ENCODE measurements at regions not wholly inside any gene's neighbourhood (a gene's known extent, or its start where the extent isn't known, plus 50 kb on each side); places are given as distances from the start of the nearest gene placed in this dataset.

DNA sequence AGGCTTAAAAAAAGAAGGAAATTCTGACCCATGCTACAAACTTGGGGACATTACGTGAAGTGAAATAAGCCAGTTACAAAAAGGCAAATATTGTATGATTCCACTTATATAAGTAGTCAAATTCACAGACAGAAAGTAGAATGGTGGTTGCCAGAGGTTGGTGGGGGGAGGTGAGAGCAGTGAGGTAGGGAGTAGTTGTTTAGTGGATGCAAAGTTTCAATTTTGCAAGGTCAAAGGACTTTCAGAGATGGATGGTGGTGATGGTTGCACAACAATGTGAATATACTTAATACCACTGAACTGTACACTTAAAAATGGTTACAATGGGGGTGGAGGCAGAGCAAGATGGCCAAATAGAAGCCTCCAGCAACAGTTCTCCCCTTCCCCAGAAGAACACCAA lies 86.2 kb upstream of the PLXNC1 start:
- Mint-ChIP-seq H3K4me3 (no peak overlapping the region), H3K9me3 (peaks cover 5% of the 10 kb centered on the region), H3K36me3 (ENCODE audit: insufficient read depth) (peaks cover 2% of the 10 kb centered on the region), H3K27ac (ENCODE audit: low read depth) (no peak overlapping the region), H3K4me1 (no peaks in the 10 kb centered on the region), H3K27me3 (peaks cover 54% of the 10 kb centered on the region)
- DNase-seq (ENCODE audit: low spot score in 2 of 2) (no peak), ATAC-seq (replicated peaks; ENCODE audit: extremely low read depth, poor library complexity, severe bottlenecking) (no peak)

- no peak overlapping the region for H3K4me3 Mint-ChIP-seq
- no peak overlapping the region for H3K27ac Mint-ChIP-seq (ENCODE audit: low read depth)
- peaks cover 5% of the 10 kb centered on the region for H3K9me3 Mint-ChIP-seq
- DNase-seq (ENCODE audit: low spot score in 2 of 2): no peak
- H3K27me3 Mint-ChIP-seq: peaks cover 60% of the 10 kb centered on the region
- H3K4me1 Mint-ChIP-seq: no peaks in the 10 kb centered on the region
- H3K36me3 Mint-ChIP-seq (ENCODE audit: insufficient read depth): peaks cover 2% of the 10 kb centered on the region
- ATAC-seq (replicated peaks; ENCODE audit: extremely low read depth, poor library complexity, severe bottlenecking): no peak
Observed at GRCh38 chr12:94062796-94063635, 85.4 kb upstream of the PLXNC1 start.

DNA sequence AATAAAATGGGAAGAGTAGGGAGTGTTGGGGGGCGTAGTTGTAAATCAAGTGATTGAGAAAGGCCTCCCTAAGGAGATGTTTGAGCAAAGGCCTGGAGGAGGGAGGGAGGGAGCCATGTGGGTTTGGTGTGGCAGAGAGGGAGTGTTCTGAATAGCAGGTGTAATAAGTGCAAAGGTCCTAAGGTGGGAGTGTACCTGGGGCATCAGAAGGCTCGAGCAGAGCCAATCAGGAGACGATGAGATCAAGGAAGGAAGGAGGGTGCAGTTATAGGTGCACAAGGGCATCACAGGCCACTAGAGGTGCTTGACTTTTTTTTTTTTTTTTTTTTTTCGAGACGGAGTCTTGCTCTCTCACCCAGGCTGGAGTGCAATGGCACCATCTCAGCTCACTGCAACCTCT lies 77.9 kb upstream of the PLXNC1 start:
- H3K27ac Mint-ChIP-seq (ENCODE audit: low read depth): no peak overlapping the region
- no peaks in the 10 kb centered on the region for H3K9me3 Mint-ChIP-seq
- no peak overlapping the region for H3K4me3 Mint-ChIP-seq
- ATAC-seq (replicated peaks; ENCODE audit: extremely low read depth, poor library complexity, severe bottlenecking) (no peak), DNase-seq (ENCODE audit: low spot score in 2 of 2) (no peak)
- peaks cover 5% of the 10 kb centered on the region for H3K4me1 Mint-ChIP-seq
- peaks cover 3% of the 10 kb centered on the region for H3K36me3 Mint-ChIP-seq (ENCODE audit: insufficient read depth)
- H3K27me3 Mint-ChIP-seq: peaks cover 38% of the 10 kb centered on the region

GRCh38 chr12:94071258-94071657 lies 77.1 kb upstream of the PLXNC1 start:
- no peak overlapping the region for H3K4me3 Mint-ChIP-seq

DNA sequence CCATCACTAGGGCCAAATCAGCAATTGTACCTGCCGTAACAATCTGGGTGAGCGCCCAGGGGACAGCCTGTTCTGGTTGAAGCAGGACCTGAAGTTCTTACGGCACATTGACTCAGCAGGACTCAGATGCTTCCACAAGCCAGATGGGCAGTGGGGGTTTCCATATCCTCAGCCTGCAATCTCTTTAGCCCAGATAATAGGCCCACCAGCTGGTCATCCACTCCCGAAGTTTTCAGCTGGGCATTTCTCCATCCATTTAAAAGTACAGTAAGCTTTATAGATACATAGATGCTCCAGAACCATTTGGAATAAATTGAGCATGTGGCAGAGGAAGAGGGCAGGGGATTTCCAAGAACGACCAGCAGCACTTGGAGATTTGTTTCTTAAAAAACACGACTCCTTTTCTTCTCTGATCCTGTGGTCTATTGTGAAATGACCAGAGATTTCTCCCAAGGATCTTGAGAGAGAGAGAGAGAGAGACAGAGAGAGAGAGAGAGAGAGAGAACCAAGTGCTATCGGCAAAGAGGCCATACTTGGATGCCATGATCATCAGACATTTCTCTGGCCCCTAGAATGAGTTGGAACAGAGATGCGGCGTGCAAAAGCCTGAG lies 74.8 kb upstream of the PLXNC1 start:
- Mint-ChIP-seq H3K36me3 (ENCODE audit: insufficient read depth) (peaks cover 2% of the 10 kb centered on the region), H3K9me3 (no peaks in the 10 kb centered on the region), H3K27me3 (peaks cover 41% of the 10 kb centered on the region), H3K4me3 (no peak overlapping the region), H3K4me1 (peaks cover 5% of the 10 kb centered on the region), H3K27ac (ENCODE audit: low read depth) (no peak overlapping the region)
- DNase-seq (ENCODE audit: low spot score in 2 of 2) (no peak), ATAC-seq (replicated peaks; ENCODE audit: extremely low read depth, poor library complexity, severe bottlenecking) (no peak)

More at GRCh38 chr12:94071258-94071657, 77.1 kb upstream of the PLXNC1 start:
- H3K4me1 Mint-ChIP-seq: peaks cover 5% of the 10 kb centered on the region
- no peak for DNase-seq (ENCODE audit: low spot score in 2 of 2)
- peaks cover 3% of the 10 kb centered on the region for H3K36me3 Mint-ChIP-seq (ENCODE audit: insufficient read depth)
- no peak for ATAC-seq (replicated peaks; ENCODE audit: extremely low read depth, poor library complexity, severe bottlenecking)
- peaks cover 38% of the 10 kb centered on the region for H3K27me3 Mint-ChIP-seq
- H3K27ac Mint-ChIP-seq (ENCODE audit: low read depth): no peak overlapping the region
- no peaks in the 10 kb centered on the region for H3K9me3 Mint-ChIP-seq

DNA sequence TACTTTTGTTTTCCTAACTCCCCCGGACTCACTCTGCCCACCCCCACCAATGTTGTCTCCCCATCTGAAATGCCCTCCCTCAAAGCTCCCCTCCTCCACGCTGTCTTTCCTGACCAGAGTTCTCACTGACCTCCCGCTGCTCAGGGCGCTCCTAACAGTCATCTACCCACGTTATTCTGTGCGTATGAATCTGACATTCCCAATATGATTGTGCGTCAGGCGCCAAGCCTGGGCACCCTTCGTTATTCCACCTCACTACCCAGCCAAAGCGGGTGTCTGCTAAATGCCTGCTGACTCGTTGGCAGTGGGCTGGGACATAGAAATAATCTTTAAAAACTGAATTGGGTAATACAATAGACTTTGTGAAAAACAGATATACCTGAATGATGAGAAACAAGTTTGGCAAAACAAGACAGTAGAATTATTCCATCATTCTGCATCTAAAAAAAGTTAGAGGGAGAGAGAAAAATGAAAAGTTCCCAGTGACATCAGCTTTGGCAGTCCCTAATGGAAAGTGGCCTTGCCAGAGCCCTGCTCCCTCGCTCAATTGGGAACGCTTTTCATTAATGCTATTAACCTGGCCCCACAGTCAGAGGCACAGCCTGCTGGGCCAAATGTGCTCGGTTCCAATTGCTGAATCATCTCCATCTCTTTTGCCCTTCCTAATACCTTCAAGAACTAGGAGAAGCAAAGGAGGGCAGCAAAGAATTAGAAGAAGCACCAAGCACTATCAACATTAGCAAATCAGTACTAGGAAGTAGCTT lies 74.0 kb upstream of the PLXNC1 start:
- ATAC-seq (replicated peaks; ENCODE audit: extremely low read depth, poor library complexity, severe bottlenecking) (no peak), DNase-seq (ENCODE audit: low spot score in 2 of 2) (no peak)
- Mint-ChIP-seq H3K9me3 (no peaks in the 10 kb centered on the region), H3K4me1 (peaks cover 5% of the 10 kb centered on the region), H3K27ac (ENCODE audit: low read depth) (no peak overlapping the region), H3K4me3 (no peak overlapping the region), H3K27me3 (peaks cover 49% of the 10 kb centered on the region), H3K36me3 (ENCODE audit: insufficient read depth) (peaks cover 2% of the 10 kb centered on the region)

DNA sequence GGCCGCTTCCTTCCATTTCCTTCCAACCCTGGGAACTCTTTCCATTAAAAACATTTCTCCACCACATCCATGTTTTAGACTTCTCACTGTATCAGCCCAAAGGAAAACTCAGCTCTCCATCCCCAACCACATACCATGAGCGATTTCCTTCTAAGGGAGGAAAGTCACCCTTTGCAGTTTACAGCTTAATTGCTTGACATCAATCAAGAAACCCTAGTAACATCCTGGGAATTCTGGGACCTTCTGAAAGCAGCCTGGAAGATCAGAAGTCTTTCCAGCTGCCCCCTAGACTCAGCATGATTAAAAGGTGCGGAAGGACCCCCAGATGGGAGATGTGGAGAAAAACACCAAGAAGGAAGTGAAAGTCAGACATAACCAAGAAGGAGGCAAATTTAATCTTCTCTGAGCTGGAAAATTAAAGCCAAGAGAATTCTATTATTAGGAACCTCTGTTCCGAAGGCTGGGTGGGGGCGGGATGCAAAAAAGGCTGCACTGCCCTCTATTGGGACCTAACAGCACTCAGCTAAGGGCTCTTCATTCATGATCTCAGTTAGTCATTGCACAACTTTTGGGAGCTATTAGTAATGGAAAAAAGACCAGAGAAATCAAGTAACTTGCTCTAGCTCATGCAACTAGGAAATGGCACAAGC lies 73.3 kb upstream of the PLXNC1 start:
- ATAC-seq (replicated peaks; ENCODE audit: extremely low read depth, poor library complexity, severe bottlenecking) (no peak), DNase-seq (ENCODE audit: low spot score in 2 of 2) (no peak)
- no peaks in the 10 kb centered on the region for H3K9me3 Mint-ChIP-seq
- H3K36me3 Mint-ChIP-seq (ENCODE audit: insufficient read depth): peaks cover 2% of the 10 kb centered on the region
- H3K4me3 Mint-ChIP-seq: no peak overlapping the region
- peaks cover 5% of the 10 kb centered on the region for H3K4me1 Mint-ChIP-seq
- no peak overlapping the region for H3K27ac Mint-ChIP-seq (ENCODE audit: low read depth)
- H3K27me3 Mint-ChIP-seq: peaks cover 56% of the 10 kb centered on the region

DNA sequence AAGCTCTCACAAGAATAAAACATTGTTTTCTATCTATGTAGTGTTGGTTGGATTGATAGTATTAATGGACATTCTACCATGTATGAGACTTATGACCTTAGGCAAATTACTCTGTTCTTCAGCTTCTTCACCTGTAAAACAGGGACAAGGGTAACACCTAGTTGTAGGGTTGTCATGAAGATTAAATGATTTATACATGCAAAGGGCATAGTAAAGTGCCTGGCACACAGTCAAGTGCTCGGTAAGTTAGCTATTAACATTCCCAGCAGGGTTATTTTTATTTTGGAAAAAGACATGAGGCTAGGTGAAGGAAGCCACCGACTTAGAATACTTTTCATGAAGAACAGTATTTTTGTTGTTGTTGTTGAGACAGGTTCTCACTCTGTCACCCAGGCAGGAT lies 71.2 kb upstream of the PLXNC1 start:
- Mint-ChIP-seq H3K9me3 (no peaks in the 10 kb centered on the region), H3K4me1 (no peaks in the 10 kb centered on the region), H3K36me3 (ENCODE audit: insufficient read depth) (peaks cover 2% of the 10 kb centered on the region), H3K27ac (ENCODE audit: low read depth) (no peak overlapping the region), H3K4me3 (no peak overlapping the region), H3K27me3 (peaks cover 59% of the 10 kb centered on the region)
- ATAC-seq (replicated peaks; ENCODE audit: extremely low read depth, poor library complexity, severe bottlenecking) (no peak), DNase-seq (ENCODE audit: low spot score in 2 of 2) (no peak)

DNA sequence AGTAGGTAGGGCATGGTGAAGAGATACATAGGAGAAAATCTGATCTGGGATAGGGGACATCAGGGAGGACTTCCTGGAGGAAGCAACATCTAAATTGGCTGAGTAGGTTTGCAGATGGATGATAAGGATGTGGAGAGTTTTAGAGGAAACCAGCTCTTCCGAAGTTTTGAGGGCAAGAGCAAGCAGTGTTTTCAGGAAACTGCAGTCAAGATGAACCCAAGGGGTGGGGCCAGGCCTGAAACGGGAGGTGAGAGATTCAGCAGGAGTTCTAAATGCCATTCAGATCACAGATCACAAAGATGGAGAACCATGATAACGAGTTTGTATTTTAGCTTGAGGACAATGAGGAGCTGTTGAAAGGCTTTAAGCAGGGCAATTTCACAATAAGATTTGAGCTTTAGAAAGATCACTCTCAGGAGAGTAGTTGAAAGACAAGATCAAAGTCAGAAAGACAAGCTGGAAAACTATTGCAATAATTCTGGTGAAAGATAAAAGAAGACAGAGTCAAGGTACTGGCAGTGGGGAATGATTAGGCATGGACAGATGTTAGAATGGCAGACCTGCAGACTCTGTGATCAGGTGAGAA lies 70.1 kb upstream of the PLXNC1 start:
- no peaks in the 10 kb centered on the region for H3K9me3 Mint-ChIP-seq
- DNase-seq (ENCODE audit: low spot score in 2 of 2): no peak

DNA sequence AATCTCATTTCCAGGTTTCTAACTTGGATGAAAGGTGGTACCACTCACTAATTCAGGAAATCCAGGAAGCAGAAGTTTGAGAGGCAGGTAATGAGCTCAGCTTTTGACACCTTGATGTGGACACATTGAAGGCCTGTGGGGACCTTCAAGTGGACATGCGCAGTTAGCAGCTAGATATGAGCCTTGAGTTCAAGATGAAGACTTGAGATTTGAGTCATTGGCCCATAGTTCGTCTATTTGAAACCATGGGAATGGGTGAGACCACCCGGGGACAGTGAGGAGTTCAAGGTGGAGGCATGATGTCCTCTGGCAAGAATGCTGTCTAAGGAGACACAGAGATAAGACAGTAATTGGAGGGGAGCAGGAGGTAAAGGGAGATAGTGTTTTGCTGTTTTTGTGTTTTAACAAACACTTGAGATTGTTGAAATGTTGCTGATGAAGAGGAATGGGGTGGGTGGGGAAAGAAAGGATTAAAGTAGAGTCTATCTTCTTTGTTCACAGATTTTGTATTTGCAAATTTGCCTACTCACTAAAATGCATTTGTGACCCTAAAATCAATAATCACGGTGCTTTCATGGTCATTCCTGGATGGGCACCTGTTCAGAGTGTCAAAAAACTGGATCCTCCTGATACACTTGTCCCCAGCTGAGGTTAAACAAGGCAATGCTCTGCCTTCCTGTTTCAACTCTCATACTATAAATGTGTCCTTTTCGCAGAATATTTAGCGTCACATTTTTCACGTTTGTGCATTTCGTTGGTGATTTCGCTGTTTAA lies 69.5 kb upstream of the PLXNC1 start:
- DNase-seq (ENCODE audit: low spot score in 2 of 2) (no peak), ATAC-seq (replicated peaks; ENCODE audit: extremely low read depth, poor library complexity, severe bottlenecking) (no peak)
- no peaks in the 10 kb centered on the region for H3K4me1 Mint-ChIP-seq
- no peak overlapping the region for H3K27ac Mint-ChIP-seq (ENCODE audit: low read depth)
- H3K4me3 Mint-ChIP-seq: no peak overlapping the region
- H3K36me3 Mint-ChIP-seq (ENCODE audit: insufficient read depth): peaks cover 2% of the 10 kb centered on the region
- H3K27me3 Mint-ChIP-seq: peaks cover 51% of the 10 kb centered on the region
- H3K9me3 Mint-ChIP-seq: no peaks in the 10 kb centered on the region

More for the DNA sequence above, 70.1 kb upstream of the PLXNC1 start:
- Mint-ChIP-seq H3K4me3 (no peak overlapping the region), H3K36me3 (ENCODE audit: insufficient read depth) (peaks cover 2% of the 10 kb centered on the region), H3K27me3 (peaks cover 58% of the 10 kb centered on the region), H3K27ac (ENCODE audit: low read depth) (no peak overlapping the region), H3K4me1 (no peaks in the 10 kb centered on the region)
- no peak for ATAC-seq (replicated peaks; ENCODE audit: extremely low read depth, poor library complexity, severe bottlenecking)

DNA sequence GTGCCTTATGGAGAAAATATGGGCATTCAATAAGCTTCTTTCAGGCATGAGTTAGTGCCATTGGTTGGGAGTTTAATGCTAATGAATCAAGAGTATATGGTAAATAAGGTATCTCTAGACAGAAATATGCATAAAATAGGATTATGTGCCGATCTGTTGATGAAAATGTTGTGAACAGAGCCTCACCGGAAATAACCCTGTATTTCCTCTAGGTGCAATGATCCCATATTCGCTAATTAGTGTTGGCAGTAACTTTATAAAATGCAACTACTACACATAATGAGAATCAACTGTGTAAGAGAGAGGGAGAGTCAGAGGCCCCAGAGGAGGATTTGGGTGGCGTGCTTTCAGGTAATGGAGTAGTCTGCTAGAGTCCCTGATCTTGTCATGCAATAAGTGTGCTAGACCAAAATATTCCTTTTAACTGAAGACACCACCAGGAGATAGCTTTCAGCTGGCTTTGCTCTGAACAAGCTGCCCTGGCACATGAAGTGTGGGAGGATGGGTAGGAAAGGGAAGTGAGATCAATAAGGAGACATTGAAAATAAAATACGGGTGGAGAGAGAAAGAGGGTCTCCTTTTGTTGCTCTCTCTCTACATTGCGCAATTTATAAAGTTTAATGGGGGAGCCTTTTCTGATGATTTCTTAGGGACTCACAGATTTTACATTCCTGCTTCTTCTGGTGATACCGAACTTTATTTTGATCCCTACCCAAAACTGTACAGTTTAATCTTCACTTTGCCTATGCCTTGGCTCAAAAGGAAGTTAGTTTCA lies 68.6 kb upstream of the PLXNC1 start:
- Mint-ChIP-seq H3K27me3 (peaks cover 44% of the 10 kb centered on the region), H3K36me3 (ENCODE audit: insufficient read depth) (peaks cover 2% of the 10 kb centered on the region), H3K4me3 (no peak overlapping the region), H3K27ac (ENCODE audit: low read depth) (no peak overlapping the region), H3K9me3 (no peaks in the 10 kb centered on the region), H3K4me1 (no peaks in the 10 kb centered on the region)
- ATAC-seq (replicated peaks; ENCODE audit: extremely low read depth, poor library complexity, severe bottlenecking) (no peak), DNase-seq (ENCODE audit: low spot score in 2 of 2) (no peak)

Data from central memory CD8-positive, alpha-beta T cell (primary cell).